H1 (cell line): ENCODE measurements at regions not wholly inside any gene's neighbourhood (a gene's known extent, or its start where the extent isn't known, plus 50 kb on each side); places are given as distances from the start of the nearest gene placed in this dataset.

Experiments used
- CHD2 ChIP-seq: IDR thresholded peaks from 2 replicates; pipeline ENCODE4 v1.6.1; 2012; ENCODE audit warnings: low read length, improper control_type of control experiment
- EZH2 ChIP-seq: fragments of 200-600 bp; sonication (generic); IDR thresholded peaks from 2 replicates; pipeline ENCODE4 v1.7.1; 2012; ENCODE audit warnings: low read depth, mild to moderate bottlenecking, moderate library complexity, low read length, inconsistent platforms; ENCODE audit not compliant: severe bottlenecking
- GABPA ChIP-seq: IDR thresholded peaks from 2 replicates; pipeline ENCODE4 v1.6.1; 2011; ENCODE audit warnings: mild to moderate bottlenecking, low read length, moderate library complexity, borderline replicate concordance; ENCODE audit not compliant: insufficient read depth
- HDAC2 ChIP-seq, 2 experiments: fragments of 300-600 bp in 1 of 2; sonication (generic) in 1 of 2; IDR thresholded peaks; 2 replicates each; pipeline ENCODE4 v1.6.1; 2011 to 2012; ENCODE audit warnings: low read depth in 2 of 2, low read length in 2 of 2, mild to moderate bottlenecking in 2 of 2, moderate library complexity in 2 of 2, borderline replicate concordance in 1 of 2, inconsistent platforms in 1 of 2
- HDAC6 ChIP-seq: IDR thresholded peaks from one replicate; pipeline ENCODE4 v1.7.1; 2012; ENCODE audit warnings: low read depth, mild to moderate bottlenecking, inconsistent platforms, low read length, moderate library complexity
- KDM1A ChIP-seq: fragments of 200-600, 300-600 bp; sonication (generic); IDR thresholded peaks from 2 replicates; pipeline ENCODE4 v1.7.1; 2016; ENCODE audit warnings: mild to moderate bottlenecking, low read length, borderline replicate concordance
- NRF1 ChIP-seq: IDR thresholded peaks from 2 replicates; pipeline ENCODE4 v1.6.1; 2011; ENCODE audit warnings: mild to moderate bottlenecking, low read depth, low read length, improper control_type of control experiment
- PHF8 ChIP-seq: fragments of 200-600 bp; sonication (generic); conservative IDR thresholded peaks from 2 replicates; pipeline ENCODE4 v1.7.1; 2012; ENCODE audit warnings: low read depth, mild to moderate bottlenecking, inconsistent platforms, low read length, moderate library complexity
- POLR2A ChIP-seq, 2 experiments: IDR thresholded peaks; 1 replicate in 1 of 2; 2 replicates in 1 of 2; pipeline ENCODE4 v1.6.1; 2011; ENCODE audit warnings: low read depth in 2 of 2, low read length in 2 of 2, mild to moderate bottlenecking in 2 of 2; ENCODE audit errors: control extremely low read depth in 1 of 2
- RFX5 ChIP-seq: IDR thresholded peaks from 2 replicates; pipeline ENCODE4 v1.6.1; 2011; ENCODE audit warnings: low read depth, low read length, improper control_type of control experiment, borderline replicate concordance
- SIN3A ChIP-seq, 2 experiments: IDR thresholded peaks in 1 of 2; conservative IDR thresholded peaks in 1 of 2; 2 replicates each; pipeline ENCODE4 v1.6.1; 2011 to 2012; ENCODE audit warnings: low read length in 2 of 2, improper control_type of control experiment in 1 of 2, low read depth in 1 of 2, mild to moderate bottlenecking in 1 of 2
- SP2 ChIP-seq: IDR thresholded peaks from 2 replicates; pipeline ENCODE4 v1.6.1; 2012; ENCODE audit warnings: mild to moderate bottlenecking, low read length, inconsistent platforms
- ZNF274 ChIP-seq: IDR thresholded peaks from 2 replicates; pipeline ENCODE4 v1.7.0; 2012; ENCODE audit warnings: low read length, borderline replicate concordance; ENCODE audit errors: extremely low read depth
- TF ChIP-seq, protein P1 (sequence below), 3 experiments: IDR thresholded peaks; 1 replicate in 2 of 3; 2 replicates in 1 of 3; pipeline versions ENCODE4 v1.5.1 to v1.6.1; 2011; ENCODE audit warnings: low read length in 3 of 3, mild to moderate bottlenecking in 3 of 3, inconsistent platforms in 2 of 3, low read depth in 1 of 3, moderate library complexity in 1 of 3; ENCODE audit not compliant: insufficient read depth in 1 of 3; ENCODE audit errors: control extremely low read depth in 1 of 3

DNA sequence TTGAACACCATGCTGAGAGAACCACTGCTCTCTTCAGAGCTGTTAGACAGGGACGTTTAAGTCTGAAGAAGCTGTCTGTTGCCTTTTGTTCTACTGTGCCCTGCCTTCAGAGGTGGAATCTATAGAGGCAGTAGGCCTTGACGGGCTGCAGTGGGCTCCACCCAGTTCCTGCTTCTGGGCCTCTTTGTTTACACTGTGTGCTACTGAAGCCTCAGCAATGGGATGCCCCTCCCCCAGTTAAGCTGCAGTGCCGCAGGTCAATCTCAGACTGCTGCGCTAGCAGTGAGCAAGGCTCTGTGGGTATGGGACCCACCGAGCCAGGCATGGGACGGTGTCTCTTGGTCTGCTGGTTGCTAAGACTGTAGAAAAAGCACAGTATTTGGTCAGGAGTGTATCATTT lies 162.3 kb upstream of the NXPH2 start:
- TF ChIP-seq, protein P1, sequence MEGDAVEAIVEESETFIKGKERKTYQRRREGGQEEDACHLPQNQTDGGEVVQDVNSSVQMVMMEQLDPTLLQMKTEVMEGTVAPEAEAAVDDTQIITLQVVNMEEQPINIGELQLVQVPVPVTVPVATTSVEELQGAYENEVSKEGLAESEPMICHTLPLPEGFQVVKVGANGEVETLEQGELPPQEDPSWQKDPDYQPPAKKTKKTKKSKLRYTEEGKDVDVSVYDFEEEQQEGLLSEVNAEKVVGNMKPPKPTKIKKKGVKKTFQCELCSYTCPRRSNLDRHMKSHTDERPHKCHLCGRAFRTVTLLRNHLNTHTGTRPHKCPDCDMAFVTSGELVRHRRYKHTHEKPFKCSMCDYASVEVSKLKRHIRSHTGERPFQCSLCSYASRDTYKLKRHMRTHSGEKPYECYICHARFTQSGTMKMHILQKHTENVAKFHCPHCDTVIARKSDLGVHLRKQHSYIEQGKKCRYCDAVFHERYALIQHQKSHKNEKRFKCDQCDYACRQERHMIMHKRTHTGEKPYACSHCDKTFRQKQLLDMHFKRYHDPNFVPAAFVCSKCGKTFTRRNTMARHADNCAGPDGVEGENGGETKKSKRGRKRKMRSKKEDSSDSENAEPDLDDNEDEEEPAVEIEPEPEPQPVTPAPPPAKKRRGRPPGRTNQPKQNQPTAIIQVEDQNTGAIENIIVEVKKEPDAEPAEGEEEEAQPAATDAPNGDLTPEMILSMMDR (IDR thresholded peaks at IDR 0.05; ENCODE audit: control extremely low read depth in 1 of 3, insufficient read depth in 1 of 3, low read depth in 1 of 3, low read length in 3 of 3), result no peak
- no peak for TF ChIP-seq HDAC2 (IDR thresholded peaks at IDR 0.05; ENCODE audit: borderline replicate concordance in 1 of 2, low read depth in 2 of 2, low read length in 2 of 2)
- TF ChIP-seq RFX5, result no peak
- no peak for TF ChIP-seq NRF1
- TF ChIP-seq EZH2, result no peak
- TF ChIP-seq HDAC6, result no peak
- no peak for TF ChIP-seq SP2
- TF ChIP-seq POLR2A (IDR thresholded peaks at IDR 0.05; ENCODE audit: control extremely low read depth in 1 of 2, low read depth in 2 of 2, low read length in 2 of 2), result no peak
- TF ChIP-seq ZNF274, result no peak
- no peak for TF ChIP-seq PHF8
- no peak for TF ChIP-seq KDM1A
- no peak for TF ChIP-seq SIN3A (conservative IDR thresholded peaks at IDR 0.05 in 1 of 2, IDR thresholded peaks at IDR 0.05 in 1 of 2; ENCODE audit: low read depth in 1 of 2, low read length in 2 of 2)
- TF ChIP-seq CHD2, result no peak
- TF ChIP-seq GABPA, result no peak
